ENCODE measurements at regions not wholly inside any gene's neighbourhood (a gene's known extent, or its start where the extent isn't known, plus 50 kb on each side); places are given as distances from the start of the nearest gene placed in this dataset.

GRCh38 chr15:31433091-31433490, 106.5 kb downstream of the KLF13 start:
- no peaks in the 10 kb centered on the region for H3K36me3 Mint-ChIP-seq (ENCODE audit: insufficient read depth)

DNA sequence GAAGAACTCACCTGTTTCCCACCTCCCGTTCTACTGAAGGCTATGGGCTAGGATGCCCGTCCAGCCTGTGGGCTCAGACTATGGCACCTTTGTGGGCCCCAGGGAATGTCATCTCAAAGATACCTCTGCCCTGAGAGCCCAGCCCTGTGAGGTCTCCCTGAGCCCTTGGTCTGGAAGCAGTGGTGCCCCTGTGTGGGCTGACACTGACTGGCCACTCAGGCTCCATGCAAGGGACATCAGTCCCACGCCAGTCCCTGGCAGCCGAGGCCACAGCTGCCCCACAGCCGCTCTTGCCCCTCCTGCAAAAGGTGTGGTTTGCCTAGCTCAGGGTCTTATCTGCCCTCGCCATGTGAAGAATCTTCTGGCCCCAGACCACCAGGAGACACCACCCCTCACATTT, 106.9 kb downstream of the KLF13 start:
- H3K4me3 Mint-ChIP-seq (ENCODE audit: low read depth) = no peak overlapping the region

More at GRCh38 chr15:31433091-31433490, 106.5 kb downstream of the KLF13 start:
- Mint-ChIP-seq H3K4me1 (ENCODE audit: low read depth) (peaks cover 4% of the 10 kb centered on the region), H3K27ac (no peak overlapping the region), H3K27me3 (peaks cover 21% of the 10 kb centered on the region), H3K9me3 (ENCODE audit: low read depth) (no peaks in the 10 kb centered on the region), H3K4me3 (ENCODE audit: low read depth) (no peak overlapping the region)
- no peak for DNase-seq (ENCODE audit: low spot score, unreplicated experiment)
- TF ChIP-seq, protein P1, sequence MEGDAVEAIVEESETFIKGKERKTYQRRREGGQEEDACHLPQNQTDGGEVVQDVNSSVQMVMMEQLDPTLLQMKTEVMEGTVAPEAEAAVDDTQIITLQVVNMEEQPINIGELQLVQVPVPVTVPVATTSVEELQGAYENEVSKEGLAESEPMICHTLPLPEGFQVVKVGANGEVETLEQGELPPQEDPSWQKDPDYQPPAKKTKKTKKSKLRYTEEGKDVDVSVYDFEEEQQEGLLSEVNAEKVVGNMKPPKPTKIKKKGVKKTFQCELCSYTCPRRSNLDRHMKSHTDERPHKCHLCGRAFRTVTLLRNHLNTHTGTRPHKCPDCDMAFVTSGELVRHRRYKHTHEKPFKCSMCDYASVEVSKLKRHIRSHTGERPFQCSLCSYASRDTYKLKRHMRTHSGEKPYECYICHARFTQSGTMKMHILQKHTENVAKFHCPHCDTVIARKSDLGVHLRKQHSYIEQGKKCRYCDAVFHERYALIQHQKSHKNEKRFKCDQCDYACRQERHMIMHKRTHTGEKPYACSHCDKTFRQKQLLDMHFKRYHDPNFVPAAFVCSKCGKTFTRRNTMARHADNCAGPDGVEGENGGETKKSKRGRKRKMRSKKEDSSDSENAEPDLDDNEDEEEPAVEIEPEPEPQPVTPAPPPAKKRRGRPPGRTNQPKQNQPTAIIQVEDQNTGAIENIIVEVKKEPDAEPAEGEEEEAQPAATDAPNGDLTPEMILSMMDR (IDR thresholded peaks at IDR 0.05; ENCODE audit: unreplicated experiment) = no peak

GRCh38 chr15:31434275-31434587, 107.6 kb downstream of the KLF13 start:
- H3K4me3 Mint-ChIP-seq (ENCODE audit: low read depth) = no peak overlapping the region
- peaks cover 29% of the 10 kb centered on the region for H3K27me3 Mint-ChIP-seq
- no peak overlapping the region for H3K27ac Mint-ChIP-seq

More for the DNA sequence above, 106.9 kb downstream of the KLF13 start:
- TF ChIP-seq, protein P1 (IDR thresholded peaks at IDR 0.05; ENCODE audit: unreplicated experiment) = no peak
- Mint-ChIP-seq H3K9me3 (ENCODE audit: low read depth) (no peaks in the 10 kb centered on the region), H3K4me1 (ENCODE audit: low read depth) (peaks cover 4% of the 10 kb centered on the region), H3K36me3 (ENCODE audit: insufficient read depth) (no peaks in the 10 kb centered on the region), H3K27me3 (peaks cover 24% of the 10 kb centered on the region), H3K27ac (no peak overlapping the region)
- DNase-seq (ENCODE audit: low spot score, unreplicated experiment) = no peak

GRCh38 chr15:31434588-31435260, 108.1 kb downstream of the KLF13 start:
- TF ChIP-seq, protein P1 (IDR thresholded peaks at IDR 0.05; ENCODE audit: unreplicated experiment) = no peak
- Mint-ChIP-seq H3K27ac (peak overlapping the region; percentile 25), H3K4me1 (ENCODE audit: low read depth) (peaks cover 4% of the 10 kb centered on the region), H3K9me3 (ENCODE audit: low read depth) (no peaks in the 10 kb centered on the region), H3K27me3 (peaks cover 33% of the 10 kb centered on the region), H3K4me3 (ENCODE audit: low read depth) (no peak overlapping the region), H3K36me3 (ENCODE audit: insufficient read depth) (no peaks in the 10 kb centered on the region)
- DNase-seq (ENCODE audit: low spot score, unreplicated experiment) = no peak

More at GRCh38 chr15:31434275-31434587, 107.6 kb downstream of the KLF13 start:
- no peak for DNase-seq (ENCODE audit: low spot score, unreplicated experiment)
- Mint-ChIP-seq H3K36me3 (ENCODE audit: insufficient read depth) (no peaks in the 10 kb centered on the region), H3K4me1 (ENCODE audit: low read depth) (peaks cover 4% of the 10 kb centered on the region), H3K9me3 (ENCODE audit: low read depth) (no peaks in the 10 kb centered on the region)
- TF ChIP-seq, protein P1 (IDR thresholded peaks at IDR 0.05; ENCODE audit: unreplicated experiment) = no peak

DNA sequence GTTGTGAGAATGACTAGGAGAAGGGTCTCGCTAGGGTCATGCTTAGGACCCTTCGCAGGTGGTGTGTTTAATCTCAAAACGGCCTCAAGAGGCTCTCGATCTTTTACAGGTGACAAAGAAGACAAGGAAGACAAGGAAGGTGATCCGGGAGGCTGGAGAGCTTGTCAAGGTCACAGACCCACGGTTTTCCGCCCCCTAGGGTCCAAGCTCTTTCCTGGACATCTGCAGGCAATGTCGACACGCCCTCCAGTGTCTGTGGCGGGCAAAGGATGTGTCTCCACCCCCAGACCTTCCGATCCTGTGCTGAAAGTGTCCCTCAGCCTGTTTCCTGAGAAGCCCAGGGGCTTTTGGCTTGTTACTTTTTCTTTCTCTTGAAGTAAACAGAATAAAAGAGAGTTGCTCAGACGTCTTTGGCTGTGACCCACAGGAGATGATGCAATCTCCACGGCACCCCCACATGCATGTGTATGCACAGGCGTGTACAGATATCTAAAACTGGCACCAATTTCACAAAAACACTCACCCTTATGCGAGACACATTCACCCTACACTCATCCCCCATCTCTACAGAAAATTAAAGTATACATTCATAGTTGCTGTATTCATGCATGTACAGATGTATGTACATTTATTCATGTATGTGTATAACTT, 108.8 kb downstream of the KLF13 start:
- Mint-ChIP-seq H3K4me3 (ENCODE audit: low read depth) (no peak overlapping the region), H3K36me3 (ENCODE audit: insufficient read depth) (no peaks in the 10 kb centered on the region), H3K27me3 (peaks cover 34% of the 10 kb centered on the region), H3K9me3 (ENCODE audit: low read depth) (no peaks in the 10 kb centered on the region), H3K4me1 (ENCODE audit: low read depth) (peaks cover 4% of the 10 kb centered on the region), H3K27ac (peak overlapping the region; percentile 25)
- peak; percentile 43 for DNase-seq (ENCODE audit: low spot score, unreplicated experiment)
- TF ChIP-seq, protein P1 (IDR thresholded peaks at IDR 0.05; ENCODE audit: unreplicated experiment) = peak; percentile 61

Data from progenitor cell of endocrine pancreas (in vitro differentiated cells).